D721Med (cell line): ENCODE measurements at regions not wholly inside any gene's neighbourhood (a gene's known extent, or its start where the extent isn't known, plus 50 kb on each side); places are given as distances from the start of the nearest gene placed in this dataset.

Experiments used
- DNase-seq: peaks from one replicate; pipeline ENCODE4 v3.0.0; 2011; ENCODE audit warnings: low spot score; ENCODE audit not compliant: insufficient read length
- FAIRE-seq: peaks from 2 replicates; lab custom pipeline; 2011; peaks lifted over from hg19 to GRCh38; lab: Jason Lieb, UNC
- TF ChIP-seq, protein P1 (sequence below): IDR thresholded peaks from 2 replicates; pipeline ENCODE4 v1.5.1; 2012; ENCODE audit warnings: mild to moderate bottlenecking, control low read depth; ENCODE audit not compliant: insufficient read depth; ENCODE audit errors: missing control alignments

DNA sequence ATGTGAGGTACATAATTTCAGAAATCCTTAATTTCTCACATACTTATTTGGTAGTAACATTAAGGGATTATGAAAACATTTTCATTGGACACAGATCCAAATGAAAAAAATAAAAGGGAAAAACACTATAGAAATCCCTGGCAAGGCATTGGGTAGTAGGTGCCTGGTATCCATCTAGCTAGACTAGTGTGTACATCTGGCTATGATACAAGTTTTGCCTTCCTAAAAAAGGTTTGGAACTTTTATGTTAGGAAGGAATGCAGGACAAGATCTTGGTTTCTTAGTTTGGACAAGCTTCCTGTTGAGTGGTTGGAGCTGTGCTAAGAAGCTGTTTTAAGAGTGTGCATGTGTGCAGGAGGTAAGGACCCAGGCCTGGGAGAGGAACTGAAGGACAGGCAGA, 252.3 kb upstream of the GLI3 start:
- TF ChIP-seq, protein P1, sequence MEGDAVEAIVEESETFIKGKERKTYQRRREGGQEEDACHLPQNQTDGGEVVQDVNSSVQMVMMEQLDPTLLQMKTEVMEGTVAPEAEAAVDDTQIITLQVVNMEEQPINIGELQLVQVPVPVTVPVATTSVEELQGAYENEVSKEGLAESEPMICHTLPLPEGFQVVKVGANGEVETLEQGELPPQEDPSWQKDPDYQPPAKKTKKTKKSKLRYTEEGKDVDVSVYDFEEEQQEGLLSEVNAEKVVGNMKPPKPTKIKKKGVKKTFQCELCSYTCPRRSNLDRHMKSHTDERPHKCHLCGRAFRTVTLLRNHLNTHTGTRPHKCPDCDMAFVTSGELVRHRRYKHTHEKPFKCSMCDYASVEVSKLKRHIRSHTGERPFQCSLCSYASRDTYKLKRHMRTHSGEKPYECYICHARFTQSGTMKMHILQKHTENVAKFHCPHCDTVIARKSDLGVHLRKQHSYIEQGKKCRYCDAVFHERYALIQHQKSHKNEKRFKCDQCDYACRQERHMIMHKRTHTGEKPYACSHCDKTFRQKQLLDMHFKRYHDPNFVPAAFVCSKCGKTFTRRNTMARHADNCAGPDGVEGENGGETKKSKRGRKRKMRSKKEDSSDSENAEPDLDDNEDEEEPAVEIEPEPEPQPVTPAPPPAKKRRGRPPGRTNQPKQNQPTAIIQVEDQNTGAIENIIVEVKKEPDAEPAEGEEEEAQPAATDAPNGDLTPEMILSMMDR: no peak
- FAIRE-seq (no peak), DNase-seq (no peak)

DNA sequence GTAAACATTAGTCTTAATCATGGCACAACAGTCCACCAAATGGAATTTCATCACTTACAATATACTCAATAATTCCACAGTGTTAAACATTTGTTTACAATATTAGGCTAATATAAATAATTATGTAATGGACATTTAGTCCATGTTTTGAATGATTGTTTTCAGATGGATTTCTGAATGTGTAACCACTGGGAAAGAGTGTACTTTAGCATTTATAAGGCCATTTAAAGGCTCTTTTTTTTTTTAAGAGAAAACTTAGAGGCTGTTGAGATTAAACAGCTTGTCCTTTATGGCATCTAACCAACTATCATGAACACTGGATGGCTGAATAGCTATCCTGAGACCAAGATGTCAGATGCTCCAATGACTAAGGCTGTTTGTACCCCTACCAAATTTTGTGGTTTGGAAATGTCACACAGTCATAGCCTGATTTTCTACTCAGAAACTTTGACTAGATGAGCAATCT, 248.3 kb upstream of the GLI3 start:
- no peak for FAIRE-seq
- TF ChIP-seq, protein P1: no peak
- no peak for DNase-seq

DNA sequence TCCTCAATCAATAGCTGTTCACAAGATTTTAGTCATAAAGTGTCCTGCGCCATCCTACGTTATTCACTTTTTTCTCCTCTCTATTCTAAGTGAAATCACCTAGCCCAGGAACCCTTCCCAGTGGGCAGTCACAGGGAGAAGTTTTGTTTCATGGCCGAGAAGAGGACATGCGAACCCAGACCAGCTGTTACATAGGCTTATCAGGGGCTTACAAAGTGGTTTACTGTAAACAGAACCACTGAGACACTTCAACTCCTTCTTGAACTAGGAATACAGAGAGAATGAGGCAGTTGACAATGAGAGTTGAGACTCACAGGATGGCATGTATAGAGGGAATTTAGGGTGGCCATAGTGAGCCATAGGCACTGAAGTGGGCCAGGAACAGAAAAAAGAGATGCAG, 246.9 kb upstream of the GLI3 start:
- DNase-seq (no peak), FAIRE-seq (no peak)
- TF ChIP-seq, protein P1: no peak

DNA sequence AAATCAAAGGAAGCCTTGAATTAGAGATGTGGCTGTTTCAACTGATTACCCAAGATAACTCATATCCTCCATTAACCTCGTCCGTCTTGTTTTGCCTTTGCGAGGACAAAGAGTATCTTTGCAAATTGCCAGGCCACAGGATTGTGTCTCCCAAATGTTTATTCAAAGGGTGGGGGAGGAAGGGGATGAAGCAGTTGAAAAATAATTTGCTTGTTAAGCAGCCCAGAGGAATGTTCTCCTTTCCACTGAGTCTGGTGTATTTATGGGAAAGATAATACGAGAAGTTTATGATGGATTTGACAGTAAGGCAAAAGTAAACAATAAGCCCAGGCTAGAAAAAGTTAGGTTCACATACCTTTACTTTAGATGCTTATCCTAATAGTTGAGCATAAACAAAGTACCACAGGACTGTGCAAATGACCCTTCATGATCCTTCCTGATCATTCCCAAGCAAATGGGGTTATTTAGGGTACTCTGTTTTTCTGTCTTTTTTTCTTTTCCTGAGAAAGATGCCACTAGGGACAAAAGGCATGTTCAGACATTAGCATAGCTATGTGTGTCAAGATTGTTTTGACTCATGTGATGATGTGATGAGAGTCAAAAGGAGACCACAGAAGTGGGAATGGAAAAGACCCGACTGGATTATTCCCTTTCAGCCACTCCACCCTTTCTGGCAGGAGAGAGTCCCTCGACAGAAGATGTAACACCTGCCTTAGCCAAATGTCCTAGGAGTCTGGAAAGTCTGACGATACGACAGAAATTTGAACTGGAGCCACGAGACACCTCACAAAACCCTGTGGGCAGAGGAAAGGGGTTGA, 243.0 kb upstream of the GLI3 start:
- TF ChIP-seq, protein P1: no peak
- FAIRE-seq: no peak
- no peak for DNase-seq

DNA sequence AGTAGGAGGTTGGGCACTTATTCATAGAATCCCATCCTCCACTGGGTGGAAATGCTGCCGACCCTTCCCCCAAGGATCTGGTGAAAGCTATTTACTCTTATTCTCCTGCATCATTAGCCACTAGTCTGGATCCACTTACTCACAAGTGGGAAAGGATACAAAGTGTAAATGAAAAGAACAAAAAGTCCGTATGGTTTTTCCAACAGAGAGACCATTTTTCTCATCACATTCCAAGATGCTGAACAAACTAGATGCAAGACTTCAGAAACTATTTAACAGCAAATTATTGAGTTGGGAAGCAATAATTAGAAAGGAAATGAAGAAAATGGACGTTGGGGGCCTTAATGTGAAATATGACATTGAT, 242.4 kb upstream of the GLI3 start:
- TF ChIP-seq, protein P1: no peak
- DNase-seq (no peak), FAIRE-seq (no peak)

DNA sequence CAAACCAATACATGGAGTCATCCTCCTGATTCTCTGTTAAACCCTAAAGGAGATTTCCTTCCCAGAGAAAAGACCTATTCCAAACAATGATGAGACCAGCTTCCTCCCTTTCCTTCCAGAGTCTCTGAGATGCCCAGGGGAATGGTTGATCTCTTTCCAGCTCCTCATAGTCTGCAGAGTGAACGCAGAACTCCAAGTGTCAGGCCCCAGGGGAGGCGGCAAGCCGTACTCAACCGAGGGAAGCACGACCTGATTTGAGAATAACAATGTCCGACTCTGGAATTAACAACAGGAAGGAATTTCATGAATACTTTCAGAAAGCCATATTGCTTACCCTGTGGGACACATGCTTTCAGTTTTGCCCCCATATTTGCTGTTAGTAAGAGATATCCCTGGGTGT, 241.7 kb upstream of the GLI3 start:
- FAIRE-seq (no peak), DNase-seq (no peak)
- TF ChIP-seq, protein P1: no peak

DNA sequence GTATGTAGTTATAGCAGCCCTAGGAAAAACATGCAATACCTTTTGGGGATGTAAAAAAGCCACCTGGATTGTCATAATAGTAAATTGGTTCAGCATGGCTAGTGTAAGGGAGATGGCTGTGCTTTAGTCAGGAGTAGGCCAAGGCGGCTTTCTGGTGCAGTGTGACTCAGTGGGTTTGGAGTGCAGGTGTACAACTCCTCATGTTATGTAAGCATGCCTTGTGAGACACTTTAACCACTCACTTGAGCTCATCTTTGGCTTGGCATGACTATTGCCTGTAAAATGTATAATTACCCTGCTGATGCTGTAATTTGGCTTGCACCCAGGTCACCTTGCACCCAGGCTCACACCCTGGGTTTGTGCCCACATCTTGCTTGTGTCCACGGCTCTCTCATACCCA, 239.2 kb upstream of the GLI3 start:
- TF ChIP-seq, protein P1: no peak
- FAIRE-seq (no peak), DNase-seq (no peak)
